DMS53 treated with DMSO at 0.1 percent for 48 hours (cell line): ENCODE measurements at regions not wholly inside any gene's neighbourhood (a gene's known extent, or its start where the extent isn't known, plus 50 kb on each side); places are given as distances from the start of the nearest gene placed in this dataset.
A peak's percentile ranks its signal among the peaks of the same experiment; 100 is the strongest.

Experiments
- DNase-seq: peaks from one replicate; lab custom pipeline; 2025; ENCODE audit not compliant: unreplicated experiment; lab: John Stamatoyannopoulos, UW

- no peak for DNase-seq
These were observed 526.1 kb downstream of the CCER1 start for GRCh38 chr12:90428881-90429280.

- no peak for DNase-seq
These were observed 526.5 kb downstream of the CCER1 start for GRCh38 chr12:90428465-90428864.

GRCh38 chr12:90423965-90424364, 531.0 kb downstream of the CCER1 start:
- no peak for DNase-seq

GRCh38 chr12:90410962-90411361, 544.0 kb downstream of the CCER1 start:
- no peak for DNase-seq

GRCh38 chr12:90407841-90408240, 547.1 kb downstream of the CCER1 start:
- DNase-seq: no peak

- DNase-seq: no peak
These were observed 550.9 kb downstream of the CCER1 start for GRCh38 chr12:90404071-90404470.

- DNase-seq: no peak
These were observed 553.8 kb downstream of the CCER1 start for GRCh38 chr12:90401185-90401584.

GRCh38 chr12:90399357-90399756, 555.6 kb downstream of the CCER1 start:
- peak; percentile 38 for DNase-seq

GRCh38 chr12:90398285-90398836, 556.6 kb downstream of the CCER1 start:
- DNase-seq: no peak

- DNase-seq: no peak
These were observed 558.4 kb downstream of the CCER1 start for GRCh38 chr12:90396556-90396955.

- DNase-seq: no peak
These were observed 561.3 kb downstream of the CCER1 start for GRCh38 chr12:90393652-90394051.

GRCh38 chr12:90393089-90393488, 561.9 kb downstream of the CCER1 start:
- no peak for DNase-seq

GRCh38 chr12:90390947-90391346, 564.0 kb downstream of the CCER1 start:
- no peak for DNase-seq

GRCh38 chr12:90368081-90368480, 586.9 kb downstream of the CCER1 start:
- DNase-seq: no peak

GRCh38 chr12:90366286-90366685, 588.7 kb downstream of the CCER1 start:
- no peak for DNase-seq

GRCh38 chr12:90360300-90360699, 594.7 kb downstream of the CCER1 start:
- DNase-seq: no peak

- DNase-seq: no peak
These were observed 599.1 kb downstream of the CCER1 start for GRCh38 chr12:90355711-90356355.

- DNase-seq: no peak
These were observed 611.0 kb downstream of the CCER1 start for GRCh38 chr12:90343966-90344365.

GRCh38 chr12:90342081-90342480, 612.9 kb downstream of the CCER1 start:
- DNase-seq: no peak

GRCh38 chr12:90339837-90340236, 615.1 kb downstream of the CCER1 start:
- DNase-seq: no peak

GRCh38 chr12:90338365-90338764, 616.6 kb downstream of the CCER1 start:
- DNase-seq: no peak

GRCh38 chr12:90337018-90337417, 618.0 kb downstream of the CCER1 start:
- DNase-seq: no peak

GRCh38 chr12:90335566-90335965, 619.4 kb downstream of the CCER1 start:
- DNase-seq: no peak
